HL-60 (cell line): ENCODE measurements at regions not wholly inside any gene's neighbourhood (a gene's known extent, or its start where the extent isn't known, plus 50 kb on each side); places are given as distances from the start of the nearest gene placed in this dataset.

ENCODE experiments used
- DNase-seq, 2 experiments: peaks; one replicate each; pipeline ENCODE4 v3.0.0-alpha.2; 2010 to 2020; ENCODE audit warnings: low read depth in 1 of 2, low spot score in 1 of 2
- H3K27ac ChIP-seq: fragments of 250-450 bp; sonication (Bioruptor Pico); replicated peaks from 2 replicates; pipeline ENCODE4 v1.5.1; 2020; ENCODE audit warnings: mild to moderate bottlenecking, moderate library complexity
- H3K27me3 ChIP-seq: fragments of 250-450 bp; sonication (Bioruptor Pico); 2 replicates; pipeline ENCODE4 v1.5.1; 2021; ENCODE audit warnings: mild to moderate bottlenecking, moderate library complexity; ENCODE audit not compliant: insufficient read depth, poor library complexity, severe bottlenecking
- H3K4me3 ChIP-seq: replicated peaks from 2 replicates; pipeline ENCODE4 v1.5.1; 2011; ENCODE audit warnings: mild to moderate bottlenecking, control low read depth, low read length; ENCODE audit not compliant: insufficient read depth
- CTCF ChIP-seq: IDR thresholded peaks from one replicate; pipeline ENCODE4 v1.5.1; 2011; ENCODE audit warnings: low read length, control low read depth, inconsistent platforms; ENCODE audit not compliant: insufficient read depth
- GABPA ChIP-seq: IDR thresholded peaks from 2 replicates; pipeline ENCODE4 v1.6.1; 2012; ENCODE audit warnings: low read depth
- POLR2AphosphoS5 ChIP-seq: IDR thresholded peaks from 2 replicates; pipeline ENCODE4 v1.6.1; 2012; ENCODE audit warnings: low read depth
- REST ChIP-seq: IDR thresholded peaks from 2 replicates; pipeline ENCODE4 v1.6.1; 2012; ENCODE audit warnings: low read depth; ENCODE audit not compliant: insufficient replicate concordance
- SPI1 ChIP-seq: IDR thresholded peaks from 2 replicates; pipeline ENCODE4 v1.6.1; 2012; ENCODE audit warnings: low read depth, mild to moderate bottlenecking, borderline replicate concordance

- Histone ChIP-seq H3K4me3 (no peak overlapping the region), H3K27me3 (no peaks in the 10 kb centered on the region), H3K27ac (no peak overlapping the region)
- TF ChIP-seq SPI1 (no peak), GABPA (no peak), POLR2AphosphoS5 (no peak), REST (no peak)
- no peak for DNase-seq
Observed at GRCh38 chr14:38137005-38137404, 70.7 kb upstream of the SSTR1 start.

- no peak overlapping the region for H3K4me3 ChIP-seq
- TF ChIP-seq REST, result no peak
- TF ChIP-seq SPI1, result no peak
- no peak for TF ChIP-seq CTCF
- TF ChIP-seq POLR2AphosphoS5, result no peak
- no peak for TF ChIP-seq GABPA
- no peak overlapping the region for H3K27ac ChIP-seq
- H3K27me3 ChIP-seq, result no peaks in the 10 kb centered on the region
- no peak for DNase-seq
Observed at GRCh38 chr14:38138473-38139138, 69.1 kb upstream of the SSTR1 start.

- no peak for TF ChIP-seq GABPA
- no peak for TF ChIP-seq REST
- no peak for TF ChIP-seq CTCF
- TF ChIP-seq SPI1, result no peak
- TF ChIP-seq POLR2AphosphoS5, result no peak
- no peak for DNase-seq
- H3K27ac ChIP-seq, result no peak overlapping the region
- no peak overlapping the region for H3K4me3 ChIP-seq
- H3K27me3 ChIP-seq, result no peaks in the 10 kb centered on the region
Observed at GRCh38 chr14:38139926-38140325, 67.8 kb upstream of the SSTR1 start.
